ENCODE measurements at regions not wholly inside any gene's neighbourhood (a gene's known extent, or its start where the extent isn't known, plus 50 kb on each side); places are given as distances from the start of the nearest gene placed in this dataset.

GRCh38 chr6:14513496-14514393 lies 396.2 kb downstream of the CD83 start:
- ATAC-seq (no peak), DNase-seq (ENCODE audit: low read depth, low spot score) (no peak)
- Histone ChIP-seq H3K9me3 (ENCODE audit: control insufficient read depth, insufficient read depth, low read depth, low read length) (no peaks in the 10 kb centered on the region), H3K4me3 (ENCODE audit: low read depth in 2 of 2, low read length in 2 of 2) (no peak overlapping the region), H3K36me3 (ENCODE audit: control insufficient read depth, insufficient read depth, low read length) (no peaks in the 10 kb centered on the region), H3K4me1 (ENCODE audit: control insufficient read depth, insufficient read depth, low read length) (no peaks in the 10 kb centered on the region), H3K27me3 (ENCODE audit: control insufficient read depth, insufficient read depth, low read length) (no peaks in the 10 kb centered on the region), H3K27ac (ENCODE audit: low read length) (no peak overlapping the region)
- CTCF ChIA-PET, result no interaction called here
- POLR2A ChIA-PET, result no interaction called here
- BruUV-seq (replicated peaks), result no TSS peak
- TF ChIP-seq POLR2AphosphoS5 (IDR thresholded peaks at IDR 0.05; ENCODE audit: low read depth, low read length) (no peak), TCF7L2 (IDR thresholded peaks at IDR 0.05; ENCODE audit: low read depth, low read length) (no peak), REST (IDR thresholded peaks at IDR 0.05; ENCODE audit: insufficient read depth in 1 of 2, low read depth in 2 of 2, low read length in 1 of 2) (no peak), CTCF (IDR thresholded peaks at IDR 0.05) (no peak), SIN3A (IDR thresholded peaks at IDR 0.05; ENCODE audit: borderline replicate concordance, insufficient read depth, low read depth, low read length) (no peak)
- intact Hi-C loops (cut with micrococcal nuclease; ENCODE audit: unreplicated experiment) (no loop called here), in situ Hi-C loops (cut with HindIII; ENCODE audit: low pct_unique_long_range_greater_than_20kb, low sequenced_read_pairs) (no loop called here)

- Histone ChIP-seq H3K9me3 (ENCODE audit: control insufficient read depth, insufficient read depth, low read depth, low read length) (no peaks in the 10 kb centered on the region), H3K36me3 (ENCODE audit: control insufficient read depth, insufficient read depth, low read length) (no peaks in the 10 kb centered on the region), H3K27me3 (ENCODE audit: control insufficient read depth, insufficient read depth, low read length) (no peaks in the 10 kb centered on the region), H3K4me3 (ENCODE audit: low read depth in 2 of 2, low read length in 2 of 2) (no peak overlapping the region), H3K4me1 (ENCODE audit: control insufficient read depth, insufficient read depth, low read length) (no peaks in the 10 kb centered on the region), H3K27ac (ENCODE audit: low read length) (no peak overlapping the region)
- no TSS peak for BruUV-seq (replicated peaks)
- no peak for ATAC-seq
- TF ChIP-seq REST (IDR thresholded peaks at IDR 0.05; ENCODE audit: insufficient read depth in 1 of 2, low read depth in 2 of 2, low read length in 1 of 2), result no peak
- no peak for TF ChIP-seq TCF7L2 (IDR thresholded peaks at IDR 0.05; ENCODE audit: low read depth, low read length)
- no peak for TF ChIP-seq SIN3A (IDR thresholded peaks at IDR 0.05; ENCODE audit: borderline replicate concordance, insufficient read depth, low read depth, low read length)
- no peak for TF ChIP-seq POLR2AphosphoS5 (IDR thresholded peaks at IDR 0.05; ENCODE audit: low read depth, low read length)
- TF ChIP-seq CTCF (IDR thresholded peaks at IDR 0.05), result no peak
- POLR2A ChIA-PET, result no interaction called here
- intact Hi-C loops (cut with micrococcal nuclease; ENCODE audit: unreplicated experiment), result no loop called here
- DNase-seq (ENCODE audit: low read depth, low spot score), result no peak
- CTCF ChIA-PET, result no interaction called here
- in situ Hi-C loops (cut with HindIII; ENCODE audit: low pct_unique_long_range_greater_than_20kb, low sequenced_read_pairs), result no loop called here
Measured at GRCh38 chr6:14516956-14517355, 399.4 kb downstream of the CD83 start.
